OCI-LY3 (cell line): ENCODE measurements at regions not wholly inside any gene's neighbourhood (a gene's known extent, or its start where the extent isn't known, plus 50 kb on each side); places are given as distances from the start of the nearest gene placed in this dataset.

Experiments used
- H2AFZ ChIP-seq: fragments of 200-600, 300-600 bp; shearing (Covaris generic); 2 replicates; pipeline ENCODE4 v1.6.0; 2014; ENCODE audit warnings: antibody characterized with exemption, low read depth, low read length
- H3K27ac ChIP-seq: fragments of 200-600, 300-600 bp; sonication (generic); 2 replicates; pipeline ENCODE4 v1.5.1; 2014; ENCODE audit warnings: mild to moderate bottlenecking, low read length, moderate library complexity, mixed read lengths
- H3K27me3 ChIP-seq: fragments of 200-600, 300-600 bp; sonication (generic); 2 replicates; pipeline ENCODE4 v1.6.1; 2014; ENCODE audit warnings: low read depth, low read length, mixed read lengths
- H3K36me3 ChIP-seq: fragments of 200-600, 300-600 bp; sonication (generic); replicated peaks from 2 replicates; pipeline ENCODE3; 2014; ENCODE audit warnings: low read depth, low read length, mixed read lengths
- H3K4me1 ChIP-seq: fragments of 300-600, 200-600 bp; sonication (generic); 2 replicates; pipeline ENCODE4 v1.6.1; 2014; ENCODE audit warnings: low read length, mixed read lengths
- H3K4me2 ChIP-seq: fragments of 200-600, 300-600 bp; sonication (generic); 2 replicates; pipeline ENCODE4 v1.6.1; 2014; ENCODE audit warnings: low read length, mixed read lengths
- H3K4me3 ChIP-seq: fragments of 300-600, 200-600 bp; sonication (generic); 2 replicates; pipeline ENCODE4 v1.5.1; 2014; ENCODE audit warnings: antibody characterized with exemption, mild to moderate bottlenecking, low read length, moderate library complexity
- H3K79me2 ChIP-seq: fragments of 300-600, 200-600 bp; shearing (Covaris generic); 2 replicates; pipeline ENCODE4 v1.6.1; 2014; ENCODE audit warnings: mild to moderate bottlenecking, low read length, mixed read lengths
- H3K9ac ChIP-seq: fragments of 300-600, 200-600 bp; shearing (Covaris generic); 2 replicates; pipeline ENCODE4 v1.6.0; 2014; ENCODE audit warnings: mild to moderate bottlenecking, low read length, moderate library complexity
- H3K9me3 ChIP-seq: fragments of 200-600, 300-600 bp; shearing (Covaris generic); 2 replicates; pipeline ENCODE4 v1.6.1; 2014; ENCODE audit warnings: low read length, mixed read lengths; ENCODE audit not compliant: insufficient read depth
- H4K20me1 ChIP-seq: fragments of 200-600, 300-600 bp; sonication (generic); 2 replicates; pipeline ENCODE4 v1.6.1; 2016; ENCODE audit warnings: low read length, mixed read lengths; ENCODE audit not compliant: insufficient read depth
- CTCF ChIP-seq: fragments of 200-600, 300-600 bp; sonication (generic); IDR thresholded peaks from 2 replicates; pipeline ENCODE4 v1.5.1; 2014; ENCODE audit warnings: antibody characterized with exemption, low read length, low read depth
- EZH2phosphoT487 ChIP-seq: fragments of 200-600 bp; shearing (Covaris generic); IDR thresholded peaks from 2 replicates; pipeline ENCODE4 v1.6.1; 2018; ENCODE audit warnings: antibody characterized with exemption, mixed run types, low read depth

- Histone ChIP-seq H3K9me3 (no peaks in the 10 kb centered on the region), H3K4me1 (no peaks in the 10 kb centered on the region), H3K27ac (no peak overlapping the region), H3K36me3 (no peaks in the 10 kb centered on the region), H4K20me1 (no peaks in the 10 kb centered on the region), H3K9ac (no peak overlapping the region), H3K4me2 (no peak overlapping the region), H3K27me3 (no peaks in the 10 kb centered on the region), H2AFZ (no peak overlapping the region), H3K79me2 (no peaks in the 10 kb centered on the region), H3K4me3 (no peak overlapping the region)
- TF ChIP-seq EZH2phosphoT487 = no peak
- TF ChIP-seq CTCF = no peak
Observed at GRCh38 chr4:23972805-23973204, 83.0 kb upstream of the PPARGC1A start.

GRCh38 chr4:23972187-23972586 is 82.3 kb upstream of the PPARGC1A start:
- H3K4me3 ChIP-seq = no peak overlapping the region
- H3K27me3 ChIP-seq = no peaks in the 10 kb centered on the region
- no peak overlapping the region for H3K27ac ChIP-seq
- no peaks in the 10 kb centered on the region for H3K36me3 ChIP-seq
- TF ChIP-seq EZH2phosphoT487 = no peak
- no peak for TF ChIP-seq CTCF
- no peak overlapping the region for H2AFZ ChIP-seq
- no peak overlapping the region for H3K9ac ChIP-seq
- no peaks in the 10 kb centered on the region for H3K79me2 ChIP-seq
- no peaks in the 10 kb centered on the region for H3K4me1 ChIP-seq
- no peaks in the 10 kb centered on the region for H3K9me3 ChIP-seq
- no peak overlapping the region for H3K4me2 ChIP-seq
- H4K20me1 ChIP-seq = no peaks in the 10 kb centered on the region

GRCh38 chr4:23970201-23970850 is 80.5 kb upstream of the PPARGC1A start:
- no peak overlapping the region for H3K4me2 ChIP-seq
- no peaks in the 10 kb centered on the region for H3K36me3 ChIP-seq
- TF ChIP-seq CTCF = no peak
- no peak for TF ChIP-seq EZH2phosphoT487

DNA sequence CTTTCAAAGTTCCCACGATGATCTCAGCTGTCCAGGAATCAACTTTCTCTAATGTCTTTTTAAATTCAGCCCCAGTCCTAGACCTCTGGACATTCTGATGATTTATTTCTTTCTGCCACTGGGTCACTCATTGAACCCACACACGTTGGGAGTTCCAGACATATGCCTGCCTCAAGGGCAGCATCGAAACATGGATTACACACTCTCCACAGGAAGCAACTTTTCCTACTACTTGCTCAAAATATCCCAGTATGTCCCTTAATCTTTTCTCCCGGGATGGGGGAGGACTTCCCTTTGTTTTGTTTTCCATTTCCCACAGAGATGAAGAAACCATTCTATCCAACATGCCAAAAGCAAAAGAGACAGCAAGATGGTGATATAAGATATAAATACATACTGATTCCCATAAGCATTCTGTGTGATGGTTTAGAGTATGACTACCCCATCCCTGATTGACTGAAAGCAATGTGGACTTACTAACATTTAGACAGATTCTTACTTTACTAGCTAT is 79.8 kb upstream of the PPARGC1A start:
- no peaks in the 10 kb centered on the region for H4K20me1 ChIP-seq
- H3K4me3 ChIP-seq = no peak overlapping the region
- H3K9me3 ChIP-seq = no peaks in the 10 kb centered on the region
- TF ChIP-seq CTCF = no peak
- no peak for TF ChIP-seq EZH2phosphoT487
- H3K36me3 ChIP-seq = no peaks in the 10 kb centered on the region
- H3K79me2 ChIP-seq = no peaks in the 10 kb centered on the region
- no peak overlapping the region for H3K4me2 ChIP-seq
- H2AFZ ChIP-seq = no peak overlapping the region
- H3K4me1 ChIP-seq = no peaks in the 10 kb centered on the region
- 0 out of 2 replicates have a peak, but pooled peaks cover 3% of the 10 kb centered on the region for H3K27me3 ChIP-seq
- no peak overlapping the region for H3K9ac ChIP-seq
- H3K27ac ChIP-seq = no peak overlapping the region

More at GRCh38 chr4:23970201-23970850, 80.5 kb upstream of the PPARGC1A start:
- Histone ChIP-seq H3K9me3 (no peaks in the 10 kb centered on the region), H3K4me3 (no peak overlapping the region), H3K79me2 (no peaks in the 10 kb centered on the region), H3K4me1 (no peaks in the 10 kb centered on the region), H3K27ac (no peak overlapping the region), H3K27me3 (no peaks in the 10 kb centered on the region), H4K20me1 (no peaks in the 10 kb centered on the region), H2AFZ (no peak overlapping the region), H3K9ac (no peak overlapping the region)
